Thymus (tissue), 11 donors: ENCODE measurements at regions not wholly inside any gene's neighbourhood (a gene's known extent, or its start where the extent isn't known, plus 50 kb on each side); places are given as distances from the start of the nearest gene placed in this dataset.

Experiments
- DNase-seq, 9 donors: peaks; one replicate each; pipeline ENCODE4 v3.0.0-alpha.2; 2013; ENCODE audit warnings: low spot score in 9 of 9, low read depth in 6 of 9, missing footprints in 1 of 9
- H3K27ac ChIP-seq, 2 donors: one replicate each; pipeline ENCODE4 v1.5.1; 2013; ENCODE audit warnings: control low read depth in 1 of 2, low read depth in 1 of 2, low read length in 1 of 2, mild to moderate bottlenecking in 1 of 2, moderate library complexity in 1 of 2
- H3K27me3 ChIP-seq, 2 donors: one replicate each; pipeline ENCODE4 v1.5.1; 2013; ENCODE audit warnings: low read length in 1 of 2; ENCODE audit not compliant: control insufficient read depth in 2 of 2, insufficient read depth in 1 of 2
- H3K36me3 ChIP-seq, 2 donors: one replicate each; pipeline ENCODE4 v1.5.1; 2013; ENCODE audit warnings: low read length in 1 of 2, mild to moderate bottlenecking in 1 of 2, moderate library complexity in 1 of 2; ENCODE audit not compliant: control insufficient read depth in 2 of 2, insufficient read depth in 2 of 2
- H3K4me1 ChIP-seq, 2 donors: one replicate each; pipeline ENCODE4 v1.5.1; 2013; ENCODE audit warnings: low read length in 2 of 2; ENCODE audit not compliant: control insufficient read depth in 2 of 2, insufficient read depth in 2 of 2
- H3K4me3 ChIP-seq, 2 donors: one replicate each; pipeline ENCODE4 v1.5.1; 2013; ENCODE audit warnings: low read length in 2 of 2, control low read depth in 1 of 2, mild to moderate bottlenecking in 1 of 2
- H3K9me3 ChIP-seq, 2 donors: one replicate each; pipeline ENCODE4 v1.5.1; 2013; ENCODE audit warnings: low read length in 1 of 2, mild to moderate bottlenecking in 1 of 2; ENCODE audit not compliant: control insufficient read depth in 2 of 2, insufficient read depth in 1 of 2
- WGBS: extraction: QIAGEN DNeasy Blood & Tissue Kit; methylation state at CpG from one replicate; pipeline ENCODE4 v1.1.7; 2013; 5-methylcytosine and 5-hydroxymethylcytosine counted together
- donor health status: healthy.

DNA sequence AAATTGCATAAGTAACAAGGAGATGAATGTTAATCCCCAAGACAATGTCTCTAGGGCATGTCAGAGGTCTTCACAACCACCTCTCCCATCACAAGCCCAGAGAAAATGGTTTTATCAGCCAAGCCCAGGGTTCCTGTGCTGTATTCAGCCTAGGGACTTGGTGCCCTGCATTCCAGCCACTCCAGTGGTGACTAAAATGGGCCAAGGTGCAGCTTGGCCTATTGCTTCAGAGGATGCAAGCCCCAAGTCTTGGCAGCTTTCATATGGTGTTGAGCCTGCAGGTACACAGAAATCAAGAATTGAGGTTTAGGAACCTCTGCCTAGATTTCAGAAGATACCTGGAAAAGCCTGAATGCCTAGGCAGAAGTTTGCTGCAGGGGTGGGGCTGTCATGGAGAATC lies 1118.6 kb downstream of the PLA2G4A start:
- H3K4me1 ChIP-seq: no peaks in the 10 kb centered on the region
- DNase-seq: no peak
- no peak overlapping the region for H3K27ac ChIP-seq
- H3K36me3 ChIP-seq: no peaks in the 10 kb centered on the region
- H3K4me3 ChIP-seq: no peak overlapping the region
- H3K27me3 ChIP-seq: no peaks in the 10 kb centered on the region
- peaks cover 2 to 6% of the 10 kb centered on the region in 2 donors for H3K9me3 ChIP-seq

DNA sequence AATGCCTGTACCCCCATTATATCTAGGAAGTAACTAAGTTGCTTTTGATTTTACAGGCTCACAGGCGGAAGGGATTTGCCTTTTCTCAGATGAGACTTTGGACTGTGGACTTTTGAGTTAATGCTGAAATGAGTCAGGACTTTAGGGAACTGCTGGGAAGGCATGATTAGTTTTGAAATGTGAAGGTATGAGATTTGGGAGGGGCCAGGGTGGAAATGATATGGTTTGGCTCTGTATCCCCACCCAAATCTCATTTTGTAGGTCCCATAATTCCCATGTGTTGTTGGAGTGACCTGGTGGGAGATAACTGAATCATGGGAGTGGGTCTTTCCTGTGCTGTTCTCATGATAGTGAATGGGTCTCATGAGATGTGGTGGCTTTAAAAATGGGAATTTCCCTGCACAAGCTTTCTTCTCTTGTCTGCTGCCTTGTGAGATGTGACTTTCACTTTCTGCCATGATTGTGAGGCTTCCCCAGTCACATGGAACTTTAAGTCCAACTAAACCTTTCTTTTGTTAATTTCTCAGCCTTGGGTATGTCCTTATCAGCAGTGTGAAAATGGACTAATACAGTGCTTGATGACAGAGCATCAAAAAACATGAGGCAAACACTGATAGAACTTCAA lies 1119.5 kb downstream of the PLA2G4A start:
- 96% methylated on average over 1 of the region's 1 CpG for WGBS
- no peak overlapping the region for H3K27ac ChIP-seq
- no peak overlapping the region for H3K4me3 ChIP-seq
- no peaks in the 10 kb centered on the region for H3K27me3 ChIP-seq
- H3K4me1 ChIP-seq: no peaks in the 10 kb centered on the region
- H3K9me3 ChIP-seq: peaks cover 2 to 6% of the 10 kb centered on the region in 2 donors
- DNase-seq: no peak
- no peaks in the 10 kb centered on the region for H3K36me3 ChIP-seq

DNA sequence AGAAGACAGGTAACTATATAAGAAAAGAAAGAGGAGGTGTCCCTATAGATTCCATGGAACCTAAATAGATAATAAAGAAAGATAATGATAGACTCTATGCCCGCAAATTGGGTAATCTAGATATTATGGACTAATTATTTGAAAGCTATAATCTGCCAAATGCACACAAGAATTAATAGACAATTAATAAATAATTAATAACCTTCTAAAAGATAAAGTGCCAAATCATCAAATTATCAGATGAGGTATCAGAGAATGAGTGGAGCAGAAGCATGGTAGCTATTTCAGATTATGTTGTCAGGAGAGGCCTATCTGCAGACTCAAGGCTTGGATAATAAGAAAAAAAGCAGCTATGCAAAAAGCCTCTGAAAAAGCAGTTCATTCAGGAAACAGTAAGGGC lies 1120.8 kb downstream of the PLA2G4A start:
- no peak overlapping the region for H3K27ac ChIP-seq
- WGBS: 92% methylated on average over 1 of the region's 1 CpG
- peaks cover 2 to 6% of the 10 kb centered on the region in 2 donors for H3K9me3 ChIP-seq
- no peaks in the 10 kb centered on the region for H3K4me1 ChIP-seq
- H3K36me3 ChIP-seq: no peaks in the 10 kb centered on the region
- H3K27me3 ChIP-seq: no peaks in the 10 kb centered on the region
- DNase-seq: no peak
- H3K4me3 ChIP-seq: no peak overlapping the region

DNA sequence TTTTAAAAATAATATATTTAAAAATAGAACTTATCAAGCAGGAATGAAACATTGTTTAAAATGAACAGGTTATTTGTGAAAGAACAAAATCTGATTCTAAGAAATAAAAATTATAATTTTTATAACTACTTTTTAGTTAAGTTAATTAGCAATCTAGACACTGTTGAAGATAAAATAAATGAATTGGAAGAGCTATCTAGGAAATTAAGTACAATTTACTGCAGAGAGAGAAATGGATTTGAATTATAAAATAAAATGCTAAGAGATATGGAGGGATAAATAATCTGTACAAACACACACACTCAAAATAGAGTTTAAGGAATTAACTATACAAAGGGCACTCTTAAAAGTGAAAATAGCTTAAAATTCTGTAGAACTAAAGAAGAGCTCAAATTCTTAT lies 1123.1 kb downstream of the PLA2G4A start:
- DNase-seq: no peak
- H3K9me3 ChIP-seq: peaks cover 2 to 6% of the 10 kb centered on the region in 2 donors

DNA sequence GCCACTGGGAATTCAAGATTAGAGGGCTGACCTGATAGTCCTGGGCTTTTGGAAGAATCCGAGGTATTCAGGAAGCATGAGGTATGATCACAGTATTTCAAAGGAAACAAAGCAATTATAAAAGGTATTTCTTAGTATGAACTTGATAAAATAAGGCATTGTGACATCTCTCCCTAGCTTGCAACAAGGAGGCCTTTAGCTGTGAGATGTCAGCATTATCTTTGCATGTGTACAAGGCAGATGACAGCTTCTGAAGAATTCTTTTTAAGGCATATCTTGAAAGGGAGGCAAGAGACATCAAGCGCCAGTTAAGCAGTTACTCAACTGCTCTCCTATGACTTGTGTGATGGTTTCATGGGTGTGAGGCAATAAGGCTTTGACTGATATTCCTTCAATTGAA lies 1123.7 kb downstream of the PLA2G4A start:
- Histone ChIP-seq H3K27me3 (no peaks in the 10 kb centered on the region), H3K27ac (no peak overlapping the region), H3K4me3 (no peak overlapping the region), H3K36me3 (no peaks in the 10 kb centered on the region), H3K4me1 (no peaks in the 10 kb centered on the region), H3K9me3 (peaks cover 0 to 4% of the 10 kb centered on the region in 2 donors)
- WGBS: 94% methylated on average over 2 of the region's 2 CpGs
- DNase-seq: no peak

More for the DNA sequence above, 1123.1 kb downstream of the PLA2G4A start:
- no peaks in the 10 kb centered on the region for H3K4me1 ChIP-seq
- no peaks in the 10 kb centered on the region for H3K27me3 ChIP-seq
- no peaks in the 10 kb centered on the region for H3K36me3 ChIP-seq
- no peak overlapping the region for H3K27ac ChIP-seq
- H3K4me3 ChIP-seq: no peak overlapping the region

DNA sequence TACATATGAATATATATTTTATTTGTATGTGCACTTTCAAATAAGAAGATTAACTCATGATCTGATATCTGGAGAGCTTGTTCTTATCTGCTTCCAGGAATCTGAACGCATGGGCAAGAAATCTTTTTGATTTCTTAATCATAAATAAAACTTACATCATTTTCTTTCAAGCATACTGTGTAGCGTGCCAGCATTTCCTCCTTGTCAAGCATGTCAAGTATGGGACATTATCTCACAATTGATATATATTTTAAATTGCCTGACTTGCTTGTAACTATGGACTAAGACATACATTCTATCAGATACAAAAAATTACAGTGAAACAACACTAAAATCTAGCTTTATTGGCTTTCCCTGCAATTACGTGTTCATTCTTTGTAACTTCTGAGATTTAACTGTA lies 1128.2 kb downstream of the PLA2G4A start:
- H3K4me3 ChIP-seq: no peak overlapping the region
- no peak for DNase-seq
- H3K4me1 ChIP-seq: no peaks in the 10 kb centered on the region
- 86% methylated on average over 3 of the region's 3 CpGs for WGBS
- no peaks in the 10 kb centered on the region for H3K9me3 ChIP-seq
- no peak overlapping the region for H3K27ac ChIP-seq
- no peaks in the 10 kb centered on the region for H3K27me3 ChIP-seq
- no peaks in the 10 kb centered on the region for H3K36me3 ChIP-seq

DNA sequence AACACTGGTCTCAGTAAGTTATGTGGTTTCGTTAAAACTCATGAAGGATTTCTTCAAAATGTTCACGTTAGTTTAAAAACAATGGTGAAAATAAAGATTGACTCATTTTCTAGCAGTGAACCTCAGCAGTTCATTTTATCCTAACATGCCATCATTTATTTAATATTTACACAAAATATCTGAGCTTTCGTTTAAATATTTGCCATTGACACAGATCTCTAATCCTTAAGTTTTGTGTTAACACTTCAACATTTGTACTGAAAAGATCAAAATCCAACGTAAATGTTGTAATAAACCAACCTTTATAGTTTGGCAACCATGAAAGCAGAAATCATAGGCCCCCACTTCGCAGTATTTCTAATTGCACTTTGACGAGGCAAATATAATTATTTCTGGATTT lies 1129.5 kb downstream of the PLA2G4A start:
- Histone ChIP-seq H3K9me3 (no peaks in the 10 kb centered on the region), H3K27ac (no peak overlapping the region)
- 93% methylated on average over 6 of the region's 6 CpGs for WGBS

DNA sequence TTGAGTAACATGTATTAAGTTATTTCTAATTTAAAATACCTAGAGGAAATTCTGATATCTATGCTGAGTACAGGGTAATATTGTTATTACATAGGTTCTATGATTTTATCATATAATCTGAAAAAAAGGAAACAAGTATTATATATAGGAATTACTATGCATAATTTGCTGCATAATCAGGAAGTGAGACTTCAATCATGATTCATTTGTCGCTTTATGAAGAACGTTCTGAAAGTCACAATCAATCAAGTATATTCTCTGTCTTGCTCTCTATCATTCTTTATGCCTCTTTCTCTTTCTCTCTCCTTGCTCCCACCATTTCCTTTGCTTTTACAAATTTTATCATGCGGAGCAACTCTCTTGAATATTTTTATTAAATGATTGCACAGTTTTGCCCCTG lies 1130.3 kb downstream of the PLA2G4A start:
- Histone ChIP-seq H3K4me1 (no peaks in the 10 kb centered on the region), H3K36me3 (no peaks in the 10 kb centered on the region), H3K27ac (no peak overlapping the region), H3K9me3 (no peaks in the 10 kb centered on the region), H3K4me3 (no peak overlapping the region), H3K27me3 (no peaks in the 10 kb centered on the region)
- 82% methylated on average over 3 of the region's 3 CpGs for WGBS
- DNase-seq: no peak

More for the DNA sequence above, 1129.5 kb downstream of the PLA2G4A start:
- Histone ChIP-seq H3K27me3 (no peaks in the 10 kb centered on the region), H3K36me3 (no peaks in the 10 kb centered on the region), H3K4me3 (no peak overlapping the region), H3K4me1 (no peaks in the 10 kb centered on the region)
- no peak for DNase-seq

DNA sequence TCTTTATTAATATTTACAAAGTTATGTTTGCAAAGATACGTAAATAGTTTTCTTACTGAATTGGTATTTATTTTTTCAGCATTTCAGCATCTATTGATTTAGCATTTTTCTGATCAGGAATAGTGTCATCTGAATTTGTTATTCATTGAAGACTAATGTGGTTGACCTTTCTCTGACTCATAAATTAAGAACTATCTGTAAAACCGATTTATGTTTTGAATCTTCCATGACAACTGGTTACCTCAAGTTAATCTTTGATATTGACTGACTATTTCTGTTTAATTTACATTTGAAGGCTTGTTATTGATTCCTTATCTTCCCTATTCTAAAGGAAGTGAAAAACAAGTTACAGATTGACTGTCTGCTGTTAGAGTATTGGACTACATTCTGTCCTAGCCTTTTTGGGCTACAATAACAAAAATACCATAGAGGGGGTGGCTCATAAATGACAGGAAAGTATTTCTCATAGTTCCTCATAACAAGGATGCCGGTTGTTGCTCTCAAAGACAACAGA lies 1131.4 kb downstream of the PLA2G4A start:
- Histone ChIP-seq H3K27me3 (no peaks in the 10 kb centered on the region), H3K36me3 (no peaks in the 10 kb centered on the region), H3K27ac (no peak overlapping the region), H3K4me3 (no peak overlapping the region), H3K4me1 (no peaks in the 10 kb centered on the region), H3K9me3 (no peaks in the 10 kb centered on the region)
- DNase-seq: no peak
- 91% methylated on average over 3 of the region's 3 CpGs for WGBS
